COLO668 (cell line): ENCODE measurements at regions not wholly inside any gene's neighbourhood (a gene's known extent, or its start where the extent isn't known, plus 50 kb on each side); places are given as distances from the start of the nearest gene placed in this dataset.
A peak's percentile ranks its signal among the peaks of the same experiment; 100 is the strongest.
"Not testable (repeated sequence)": the region's sequence is repeated elsewhere in the genome, so short reads cannot be mapped to it uniquely, and the experiment has no call there.

Experiments used
- DNase-seq: peaks from one replicate; lab custom pipeline; 2025; ENCODE audit not compliant: unreplicated experiment; lab: John Stamatoyannopoulos, UW

DNA sequence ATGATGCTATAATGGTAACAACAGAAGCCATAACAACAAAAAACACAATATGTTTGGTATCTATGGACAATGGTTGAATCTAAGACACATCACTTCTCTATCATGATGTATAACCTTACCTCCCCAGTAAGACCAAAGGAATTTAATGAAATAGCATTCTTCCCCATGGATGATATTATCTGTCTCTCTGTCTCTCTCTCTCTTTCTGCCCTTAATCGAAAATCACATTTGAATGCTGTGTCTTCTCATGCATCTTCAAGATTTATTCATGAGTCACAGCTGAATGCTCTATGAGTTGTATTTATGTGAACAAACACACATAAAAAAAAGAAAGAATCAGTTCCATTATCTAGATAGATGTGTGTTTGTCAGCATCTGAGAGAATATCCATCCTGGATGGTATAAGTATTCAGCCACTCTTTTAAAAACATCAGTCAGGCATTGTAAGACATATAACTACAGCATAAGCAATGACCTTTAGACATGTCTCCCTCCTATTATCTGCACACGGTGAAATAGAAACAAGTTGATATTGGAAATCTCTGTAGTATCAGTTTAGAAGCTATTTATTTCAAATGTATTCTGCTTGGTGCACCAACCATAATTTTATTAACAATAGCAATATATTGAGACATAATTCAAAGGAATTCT is 433.3 kb downstream of the TOX3 start:
- DNase-seq: no peak

DNA sequence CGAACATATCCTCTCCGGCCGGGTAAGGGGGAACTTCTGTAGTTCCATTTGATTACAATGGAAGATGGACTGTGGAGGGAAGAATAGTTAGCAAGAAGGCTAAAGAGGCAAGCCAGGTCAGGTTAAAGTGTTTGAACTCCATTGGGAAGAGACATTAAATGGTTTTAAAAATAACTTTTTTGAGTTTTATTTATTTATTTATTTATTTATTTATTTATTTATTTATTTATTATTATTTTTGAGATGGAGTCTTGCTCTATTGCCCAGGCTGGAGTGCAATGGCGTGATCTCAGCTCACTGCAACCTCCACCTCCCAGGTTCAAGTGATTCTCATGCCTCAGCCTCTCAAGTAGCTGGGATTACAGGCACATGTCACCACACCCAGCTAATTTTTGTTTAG is 441.9 kb downstream of the TOX3 start:
- DNase-seq: not testable (repeated sequence)

DNA sequence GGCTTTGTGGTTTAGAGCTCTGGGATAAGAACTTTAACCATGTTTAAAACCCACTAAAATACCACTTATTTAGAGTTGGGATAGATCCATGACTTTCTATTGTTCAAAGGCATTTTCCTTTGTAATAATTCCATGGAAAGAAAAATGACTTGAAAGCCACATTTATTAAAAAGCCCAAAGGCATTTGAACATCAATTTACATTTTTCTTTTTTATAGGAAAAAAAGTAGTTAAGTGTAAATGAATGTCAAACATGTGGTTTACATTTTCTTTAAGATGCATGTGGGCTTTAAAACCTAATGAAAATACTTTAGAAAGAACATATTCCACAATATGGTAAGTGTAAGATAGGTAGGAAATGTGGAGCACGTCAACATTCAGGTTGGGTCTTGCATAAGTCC is 443.2 kb downstream of the TOX3 start:
- no peak for DNase-seq

DNA sequence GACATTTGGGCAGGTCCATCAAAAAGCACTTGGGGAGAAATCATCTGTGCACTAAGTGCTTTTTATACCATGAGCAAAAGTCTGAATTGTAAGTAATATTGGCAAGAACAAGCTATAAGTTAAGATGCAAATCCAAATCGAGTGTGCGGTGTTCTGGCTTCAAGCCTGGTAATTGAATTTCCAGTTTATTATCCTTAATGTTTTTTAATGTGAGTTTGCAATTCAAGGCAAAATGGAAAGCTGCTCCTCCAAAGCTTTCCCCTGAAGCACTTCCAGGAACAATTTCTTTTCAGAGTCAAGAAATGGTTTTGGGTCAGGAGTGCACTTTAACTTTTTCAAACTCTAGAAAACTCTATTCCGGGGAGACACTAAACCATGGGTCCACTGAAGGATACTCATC is 445.7 kb downstream of the TOX3 start:
- DNase-seq: no peak

DNA sequence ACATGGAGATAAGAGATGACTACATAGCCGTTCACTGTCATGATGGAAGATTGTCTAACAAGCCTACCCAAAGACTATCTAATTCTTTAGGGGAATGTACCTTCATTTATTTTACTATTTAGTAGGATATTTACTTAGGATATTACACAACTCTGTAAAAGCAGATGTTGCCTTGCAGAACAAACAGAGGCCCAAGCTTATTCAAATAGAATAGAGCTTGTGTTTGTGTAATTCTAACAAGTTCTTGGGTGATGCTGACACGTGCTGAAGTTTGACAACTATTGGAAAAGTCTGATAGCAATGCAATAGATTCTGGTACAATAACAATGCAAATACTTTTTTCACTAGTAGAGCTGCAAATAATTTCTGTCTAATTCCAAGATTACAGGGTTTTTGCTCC is 447.6 kb downstream of the TOX3 start:
- DNase-seq: no peak

DNA sequence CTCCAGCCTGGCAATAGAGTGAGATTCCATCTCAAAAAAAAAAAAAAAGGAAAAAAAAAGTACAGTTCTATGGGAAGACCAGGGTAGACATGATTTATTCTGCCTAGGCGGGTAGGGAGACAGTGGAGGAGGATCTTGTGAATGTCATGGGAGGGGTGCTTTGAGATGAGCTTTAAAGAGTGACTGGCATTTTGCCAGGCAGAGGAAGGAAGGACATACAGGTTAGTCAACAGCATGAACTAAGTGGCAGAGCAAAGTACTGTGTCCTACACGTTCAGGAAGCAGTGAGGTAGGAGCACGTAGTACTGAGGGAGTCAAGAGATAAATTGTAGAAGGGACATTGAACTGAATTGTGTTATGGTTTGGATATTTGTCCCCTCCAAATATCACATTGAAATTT is 451.5 kb downstream of the TOX3 start:
- peak; percentile 37 for DNase-seq

DNA sequence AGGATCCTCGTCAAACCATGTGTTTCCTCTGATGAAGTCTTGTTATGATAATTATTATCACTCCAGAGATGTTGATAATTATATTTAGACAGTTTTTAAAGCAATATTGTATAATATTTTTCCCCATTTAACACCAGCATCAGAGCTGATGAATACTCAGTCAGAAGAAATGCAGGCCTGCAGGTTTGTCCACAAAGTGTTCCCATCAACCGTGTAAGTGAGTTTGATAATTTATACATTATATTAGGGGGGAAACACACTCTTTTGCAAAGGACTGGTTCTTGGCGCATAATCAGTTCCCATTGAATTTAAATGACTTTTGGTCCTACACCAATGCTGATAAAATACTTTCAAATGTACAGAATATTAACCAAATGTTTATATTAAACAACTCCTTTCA is 454.8 kb downstream of the TOX3 start:
- no peak for DNase-seq

DNA sequence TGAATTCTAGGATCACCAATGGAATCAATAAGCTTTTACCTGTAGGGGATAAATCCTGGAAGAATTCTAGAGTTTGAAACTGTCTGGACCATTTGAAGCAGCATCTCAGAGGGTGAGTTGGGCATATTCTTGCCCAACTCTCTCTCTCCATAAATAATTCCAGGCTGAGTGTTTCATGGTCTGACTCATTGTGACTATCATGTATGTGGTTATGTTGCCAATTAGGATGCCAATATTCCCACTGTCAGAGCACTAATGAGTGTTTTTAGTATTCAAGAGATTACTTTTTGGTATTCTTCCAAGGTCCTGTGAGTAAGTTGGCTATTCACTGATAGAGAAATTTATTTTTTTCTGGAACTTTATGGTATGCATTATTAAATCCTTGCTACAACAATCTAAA is 456.9 kb downstream of the TOX3 start:
- no peak for DNase-seq

DNA sequence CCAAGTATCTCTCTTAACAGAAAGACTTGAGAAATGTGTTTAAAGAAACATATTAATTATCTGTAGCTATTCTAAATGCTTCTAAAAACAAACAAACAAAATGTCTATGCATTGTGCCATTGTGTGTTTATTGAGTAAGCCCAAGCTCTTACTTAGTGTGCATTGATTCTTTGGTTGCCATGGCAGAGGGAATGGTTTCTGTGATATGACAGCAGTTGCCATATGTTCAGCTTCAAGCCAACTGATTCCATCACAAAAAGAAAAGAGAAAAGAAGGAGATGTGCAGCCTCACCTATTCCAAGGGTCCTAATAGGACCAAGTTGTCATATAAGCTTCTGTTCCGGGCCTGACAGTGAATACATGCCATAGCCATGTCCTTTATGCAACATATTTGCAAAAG is 457.5 kb downstream of the TOX3 start:
- no peak for DNase-seq

DNA sequence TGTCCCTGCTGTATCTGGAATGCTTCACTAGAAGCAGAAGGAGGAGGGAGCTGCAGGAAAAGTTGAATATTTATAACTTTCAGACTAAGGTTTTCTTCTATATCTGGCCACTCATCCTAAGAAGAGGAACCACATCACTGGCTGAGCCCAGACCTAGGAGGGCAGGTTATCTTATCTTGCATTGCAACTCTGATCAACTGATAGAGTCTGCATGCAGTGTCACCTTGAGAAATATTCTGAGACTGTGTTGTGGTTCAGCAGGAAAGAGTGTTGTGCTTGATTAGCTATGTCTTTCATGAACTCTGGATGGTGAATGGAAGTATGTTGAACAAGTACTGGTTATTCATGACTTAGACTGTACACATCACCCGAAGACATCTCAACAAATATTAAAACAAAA is 460.0 kb downstream of the TOX3 start:
- DNase-seq: no peak

DNA sequence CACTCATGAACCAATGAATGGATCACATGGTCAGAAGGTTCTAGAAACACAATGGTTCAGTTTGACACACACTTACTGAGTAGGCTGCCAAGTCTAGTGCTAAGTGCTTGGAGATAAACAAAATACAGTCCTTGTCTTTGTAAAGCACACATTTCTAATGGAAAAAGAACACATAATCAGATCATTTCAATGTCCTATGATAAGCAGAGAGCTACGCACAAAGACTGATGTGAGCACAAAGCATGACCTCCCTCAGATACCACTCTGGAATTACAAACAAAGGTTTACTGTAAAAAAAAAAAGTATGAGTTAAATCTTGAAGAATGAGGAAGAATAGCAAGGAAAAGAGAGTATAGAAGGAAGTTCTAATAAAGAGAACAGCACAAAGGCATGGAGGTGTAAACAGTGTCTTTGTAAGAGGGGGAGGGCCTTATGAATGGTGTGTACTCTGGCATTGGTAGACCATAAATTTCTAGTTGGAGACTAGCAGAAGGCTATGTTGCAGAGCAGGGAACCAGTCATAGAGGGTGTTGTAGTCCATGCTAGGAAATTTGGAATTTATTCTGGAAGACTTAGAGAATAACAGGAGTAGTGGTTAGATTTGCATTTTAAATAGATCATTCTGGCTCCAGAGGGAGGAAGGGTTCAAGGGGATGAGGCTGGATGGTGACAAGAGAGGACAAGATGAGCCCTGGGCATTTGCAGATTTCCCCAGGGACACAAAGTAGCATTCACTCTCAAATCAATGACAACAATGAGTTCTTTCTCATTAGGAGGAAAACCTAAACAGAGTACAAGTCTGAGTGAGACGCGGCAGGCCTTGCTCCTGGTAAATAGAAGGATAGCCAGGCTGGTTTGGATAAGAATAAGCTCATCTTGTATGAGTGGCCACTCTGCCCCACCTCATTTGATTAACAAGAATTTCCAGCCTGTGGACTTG is 468.0 kb downstream of the TOX3 start:
- DNase-seq: no peak

DNA sequence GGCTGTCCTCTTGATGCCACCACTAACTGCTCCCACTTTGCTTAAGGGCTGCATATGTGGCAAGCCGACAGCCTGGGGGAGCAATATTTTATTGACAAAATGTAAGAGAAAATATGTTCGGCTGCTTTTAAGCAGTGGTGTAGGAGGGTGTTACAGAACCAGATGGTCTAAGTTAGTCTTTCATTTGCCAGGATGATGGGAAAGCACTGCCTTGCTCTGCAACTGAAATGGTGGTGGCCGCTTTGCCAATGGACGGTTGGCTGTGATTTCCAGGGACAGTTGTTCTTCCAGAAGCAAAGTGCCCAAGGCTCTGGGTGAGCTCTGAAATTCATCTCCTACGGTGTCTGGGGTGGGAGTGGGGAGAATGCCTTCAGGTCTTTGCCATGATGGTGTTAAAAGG is 469.3 kb downstream of the TOX3 start:
- no peak for DNase-seq

DNA sequence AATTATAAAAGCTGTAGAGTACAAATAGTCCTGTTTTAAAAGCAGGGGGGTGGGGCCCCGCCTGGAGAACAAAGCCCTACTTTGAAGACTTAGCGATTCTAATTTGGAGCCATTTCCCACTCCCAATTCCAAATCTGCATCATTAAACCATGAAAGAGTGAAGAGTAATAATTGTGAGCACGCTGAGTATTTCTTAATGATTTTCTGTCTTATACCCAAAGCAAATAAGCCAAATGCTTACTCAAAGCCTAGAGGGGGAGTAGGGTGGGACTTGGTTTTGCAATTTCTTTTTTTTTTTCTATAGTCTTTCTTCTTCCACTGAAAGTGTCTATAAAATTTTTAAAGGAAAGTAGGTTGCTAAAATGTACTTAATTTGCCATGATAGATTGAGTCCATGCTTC is 470.1 kb downstream of the TOX3 start:
- no peak for DNase-seq

DNA sequence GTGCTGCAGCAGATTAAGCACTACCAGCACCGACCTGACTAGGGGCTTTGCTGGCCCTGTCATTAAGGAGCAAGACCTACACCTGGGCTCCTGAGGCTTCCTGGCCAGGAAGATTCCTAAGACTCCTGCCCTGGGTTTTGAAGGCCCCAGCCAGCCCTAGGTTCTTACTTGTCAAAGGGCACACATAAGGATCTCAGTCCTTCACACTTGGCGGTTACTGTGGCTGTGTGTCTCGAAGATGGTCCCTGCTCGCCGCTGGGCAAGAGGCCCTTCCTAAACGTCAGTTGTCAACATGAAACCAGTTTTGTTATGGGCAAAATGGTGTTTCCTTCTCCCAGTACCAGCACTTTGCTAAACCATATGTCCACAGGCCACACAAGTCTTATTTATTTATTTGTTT is 470.6 kb downstream of the TOX3 start:
- no peak for DNase-seq

DNA sequence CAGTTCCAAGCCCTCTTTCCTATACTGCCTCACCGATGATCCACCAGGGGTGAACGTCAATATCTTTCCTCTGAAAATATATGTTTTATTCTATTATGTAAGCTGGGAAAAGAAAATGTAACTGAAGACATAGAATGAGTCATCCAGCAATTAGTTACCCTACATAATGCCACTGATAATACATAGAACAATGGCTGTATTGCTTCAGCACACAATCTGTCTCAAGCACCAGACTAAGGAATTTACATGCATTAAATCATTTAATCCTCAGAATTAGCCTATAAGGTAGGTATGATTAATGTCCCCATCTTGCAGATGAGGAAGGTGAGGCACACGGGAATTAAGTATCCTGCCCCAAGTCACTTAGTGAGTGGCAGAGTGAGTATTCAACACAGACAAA is 472.8 kb downstream of the TOX3 start:
- no peak for DNase-seq

DNA sequence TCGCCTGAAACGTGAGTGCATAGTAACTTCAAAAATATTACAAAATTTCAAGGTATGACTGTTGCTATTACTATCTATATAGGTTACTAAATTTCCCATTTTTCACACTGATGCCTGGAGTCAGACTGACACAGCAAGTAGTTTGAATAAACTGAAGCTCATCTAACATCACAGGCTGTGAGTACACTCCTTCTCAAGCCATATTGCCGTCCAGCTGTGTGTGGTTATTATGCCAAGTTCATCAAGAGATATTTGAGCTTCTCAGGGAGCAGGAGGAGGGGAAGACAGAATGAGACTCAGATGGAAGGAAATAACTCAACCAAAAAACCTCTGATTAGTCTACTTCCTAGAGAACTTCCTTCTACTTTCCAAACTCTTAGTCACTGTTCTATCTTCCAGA is 473.9 kb downstream of the TOX3 start:
- DNase-seq: no peak

DNA sequence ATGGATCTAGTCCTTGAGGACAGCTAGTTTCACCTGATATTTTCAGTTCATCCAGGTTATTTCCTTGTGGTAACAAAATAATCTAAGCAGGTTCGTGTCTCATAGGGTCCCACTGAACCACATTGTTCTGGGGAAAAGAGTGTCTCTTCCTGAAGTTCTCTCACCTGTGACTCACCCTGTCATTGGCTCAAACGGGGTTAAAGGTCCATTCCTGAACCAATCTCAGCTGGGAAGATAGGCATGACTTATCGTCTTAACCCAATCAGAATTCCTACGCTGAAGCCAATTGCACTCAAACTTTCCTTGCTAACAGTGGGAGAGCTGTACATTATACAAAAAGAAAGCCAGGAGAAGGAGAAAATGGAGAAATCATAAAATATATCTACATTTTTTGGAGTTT is 475.8 kb downstream of the TOX3 start:
- no peak for DNase-seq

DNA sequence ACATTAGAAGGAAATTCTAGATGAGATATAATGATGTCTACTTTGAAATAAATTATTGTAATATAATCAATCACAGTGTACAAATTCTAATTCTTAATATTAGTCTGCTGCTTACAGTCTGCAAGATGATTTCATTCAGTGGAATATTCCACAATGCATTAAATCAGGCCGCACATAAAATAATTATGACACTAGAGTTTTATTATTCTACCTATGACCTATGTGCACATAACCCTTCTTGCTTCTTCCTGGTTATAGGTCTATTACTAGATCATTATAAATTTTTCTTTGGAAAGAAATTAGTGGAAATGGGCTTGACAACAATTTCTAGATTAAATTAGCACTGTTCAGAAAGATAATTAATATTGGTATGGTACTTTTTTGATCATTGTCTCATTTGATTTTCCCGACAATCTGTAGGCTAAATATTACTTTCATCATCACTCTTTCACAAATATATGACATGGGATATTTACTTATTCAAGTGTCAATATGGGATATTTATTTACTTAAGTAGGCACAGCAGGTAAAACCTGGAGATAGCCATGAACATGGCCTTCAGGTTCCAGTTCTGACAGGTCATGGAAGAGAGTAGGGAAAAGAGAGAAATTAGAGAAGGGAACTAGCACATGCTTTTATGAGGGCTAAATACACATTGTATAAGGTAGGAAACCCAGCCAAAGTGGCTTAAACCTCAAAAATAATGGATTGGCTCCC is 476.4 kb downstream of the TOX3 start:
- no peak for DNase-seq

DNA sequence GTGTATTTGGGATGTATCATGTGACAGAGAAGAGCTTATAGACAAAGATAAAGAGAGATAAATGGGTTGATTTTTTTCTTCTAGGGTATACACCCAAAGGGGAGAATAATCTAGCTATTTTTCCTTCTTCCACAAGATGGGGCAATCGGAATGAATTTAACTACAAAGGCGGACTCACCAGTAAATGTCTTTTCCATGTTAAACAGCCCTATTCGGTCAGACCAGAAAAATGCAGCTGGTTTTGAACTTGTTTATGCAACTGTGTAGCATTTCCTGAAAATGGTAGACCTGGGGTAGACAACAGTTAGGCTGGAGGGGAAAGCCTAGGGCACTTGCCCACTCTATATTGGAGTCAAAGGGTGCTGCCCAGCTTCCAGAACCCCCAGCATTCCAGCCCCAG is 477.1 kb downstream of the TOX3 start:
- peak; percentile 6 for DNase-seq

DNA sequence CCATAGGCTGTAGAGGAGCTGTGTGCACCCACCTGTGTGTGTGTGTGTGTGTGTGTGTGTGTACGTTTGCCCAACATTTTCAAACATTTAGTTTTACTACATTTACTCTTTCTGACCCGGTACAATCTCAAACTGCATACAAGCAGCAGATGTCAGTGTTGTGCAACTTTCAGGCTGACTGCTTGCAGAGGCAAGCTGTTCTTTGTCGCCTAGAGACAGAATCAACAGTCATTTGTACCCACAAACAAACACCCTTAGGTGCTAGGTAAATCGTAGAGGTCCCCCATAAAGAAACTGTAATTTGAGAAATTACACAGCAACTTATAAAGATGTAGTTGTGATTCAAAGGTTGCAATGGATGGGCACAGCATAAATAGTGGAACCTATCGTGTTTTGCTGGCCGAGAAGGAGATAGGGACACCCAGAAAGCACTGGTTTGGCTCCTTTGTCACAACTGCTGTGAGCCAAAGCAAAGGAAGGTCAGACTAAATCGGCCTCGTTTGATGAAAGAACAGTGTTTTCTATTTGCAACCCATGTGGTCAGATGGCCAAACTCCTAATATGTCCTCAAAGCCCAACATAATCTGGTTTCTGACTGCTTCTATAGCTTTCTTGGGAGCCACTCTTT is 478.4 kb downstream of the TOX3 start:
- DNase-seq: peak; percentile 67

DNA sequence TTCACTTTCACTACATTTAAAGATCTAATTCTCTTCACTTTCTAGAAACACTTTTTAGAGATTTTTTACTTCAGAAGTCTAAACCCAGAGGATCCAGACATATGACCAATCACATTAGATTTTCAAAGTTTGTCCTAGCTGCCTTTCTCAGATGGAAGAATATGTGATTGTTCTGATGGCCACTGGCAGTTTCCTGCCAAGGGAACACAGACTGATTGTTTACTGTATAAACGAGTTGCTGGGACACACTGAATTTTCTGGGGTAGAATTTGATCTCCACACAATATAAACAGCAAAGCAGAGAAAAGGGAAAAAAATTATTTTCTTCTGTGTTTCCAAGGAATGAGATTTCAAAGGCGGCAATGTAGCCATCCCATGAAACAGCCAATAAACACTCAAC is 480.0 kb downstream of the TOX3 start:
- no peak for DNase-seq

DNA sequence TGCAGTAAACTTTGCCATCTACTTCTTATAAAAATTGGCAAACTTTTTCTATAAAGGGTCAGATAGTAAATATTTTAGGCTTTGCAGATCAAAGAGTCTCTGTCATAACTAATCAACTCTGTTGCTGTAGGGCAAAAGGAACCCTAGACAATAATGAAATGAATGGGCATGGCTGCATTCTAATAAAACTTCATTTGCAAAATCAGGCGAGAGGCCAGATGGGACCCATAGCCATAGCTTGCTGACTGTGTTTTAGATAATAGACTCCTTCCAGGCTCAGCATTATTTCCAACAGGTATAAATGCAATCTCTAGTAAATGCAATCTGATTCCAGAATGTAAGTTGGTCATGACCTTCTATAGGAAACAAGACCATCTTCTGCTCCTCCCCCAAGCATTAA is 490.7 kb downstream of the TOX3 start:
- DNase-seq: no peak
